H9 (cell line): ENCODE measurements at regions not wholly inside any gene's neighbourhood (a gene's known extent, or its start where the extent isn't known, plus 50 kb on each side); places are given as distances from the start of the nearest gene placed in this dataset.

ENCODE experiments used
- DNase-seq: peaks from one replicate; pipeline ENCODE4 v3.0.0-alpha.2; 2017
- H2AFZ ChIP-seq: one replicate; pipeline ENCODE4 v1.6.1; 2013; ENCODE audit warnings: mild to moderate bottlenecking, low read length, control low read depth, moderate library complexity
- H2AK5ac ChIP-seq: 2 replicates; pipeline ENCODE4 v1.6.1; 2013; ENCODE audit warnings: low read length, control low read depth, mixed read lengths; ENCODE audit not compliant: insufficient read length
- H2BK120ac ChIP-seq: one replicate; pipeline ENCODE4 v1.6.1; 2013; ENCODE audit warnings: low read depth, mild to moderate bottlenecking, low read length, control low read depth, inconsistent platforms; ENCODE audit not compliant: poor library complexity, severe bottlenecking
- H2BK12ac ChIP-seq: 2 replicates; pipeline ENCODE4 v1.6.1; 2013; ENCODE audit warnings: low read length, control low read depth, mixed read lengths, low read depth; ENCODE audit not compliant: insufficient read length
- H2BK15ac ChIP-seq: 2 replicates; pipeline ENCODE4 v1.6.1; 2013; ENCODE audit warnings: low read depth, low read length, control low read depth
- H2BK20ac ChIP-seq: one replicate; pipeline ENCODE4 v1.6.1; 2013; ENCODE audit warnings: low read depth, mild to moderate bottlenecking, low read length, control low read depth, inconsistent platforms; ENCODE audit not compliant: poor library complexity, severe bottlenecking
- H2BK5ac ChIP-seq: 2 replicates; pipeline ENCODE4 v1.6.1; 2013; ENCODE audit warnings: low read length, control low read depth, mixed read lengths; ENCODE audit not compliant: insufficient read length
- H3K14ac ChIP-seq: 2 replicates; pipeline ENCODE4 v1.6.1; 2013; ENCODE audit warnings: low read length, control low read depth; ENCODE audit not compliant: insufficient read depth
- H3K18ac ChIP-seq: 2 replicates; pipeline ENCODE4 v1.6.1; 2013; ENCODE audit warnings: low read depth, mild to moderate bottlenecking, mixed read lengths, low read length, control low read depth; ENCODE audit not compliant: insufficient read length
- H3K23ac ChIP-seq: 2 replicates; pipeline ENCODE4 v1.6.1; 2013; ENCODE audit warnings: low read length, control low read depth, mixed read lengths, low read depth; ENCODE audit not compliant: insufficient read length
- H3K23me2 ChIP-seq: 2 replicates; pipeline ENCODE4 v1.6.1; 2013; ENCODE audit warnings: low read depth, mild to moderate bottlenecking, mixed read lengths, low read length, control low read depth; ENCODE audit not compliant: insufficient read length, poor library complexity, severe bottlenecking
- H3K27ac ChIP-seq: 2 replicates; pipeline ENCODE4 v1.5.1; 2013; ENCODE audit warnings: low read length, control low read depth, mixed read lengths, low read depth; ENCODE audit not compliant: insufficient read length
- H3K27me3 ChIP-seq: 2 replicates; pipeline ENCODE4 v1.6.1; 2013; ENCODE audit warnings: low read length, control low read depth, inconsistent platforms; ENCODE audit not compliant: insufficient read depth
- H3K4ac ChIP-seq: 2 replicates; pipeline ENCODE4 v1.6.1; 2013; ENCODE audit warnings: low read depth, mild to moderate bottlenecking, control low read depth, inconsistent platforms, low read length, moderate library complexity
- H3K4me1 ChIP-seq: 2 replicates; pipeline ENCODE4 v1.6.1; 2013; ENCODE audit warnings: low read length, control low read depth, inconsistent platforms; ENCODE audit not compliant: insufficient read depth
- H3K4me2 ChIP-seq: 2 replicates; pipeline ENCODE4 v1.6.1; 2013; ENCODE audit warnings: low read length, control low read depth, mixed read lengths; ENCODE audit not compliant: insufficient read length, insufficient read depth
- H3K56ac ChIP-seq: 2 replicates; pipeline ENCODE4 v1.6.1; 2013; ENCODE audit warnings: low read depth, mild to moderate bottlenecking, mixed read lengths, low read length, control low read depth; ENCODE audit not compliant: insufficient read length
- H3K79me1 ChIP-seq: 2 replicates; pipeline ENCODE4 v1.6.1; 2013; ENCODE audit warnings: low read depth, mild to moderate bottlenecking, moderate library complexity, low read length, control low read depth, inconsistent platforms; ENCODE audit not compliant: insufficient read depth, poor library complexity, severe bottlenecking
- H3K79me2 ChIP-seq: 2 replicates; pipeline ENCODE4 v1.6.1; 2013; ENCODE audit warnings: low read length, control low read depth, inconsistent platforms; ENCODE audit not compliant: insufficient read depth
- H3K9ac ChIP-seq: 2 replicates; pipeline ENCODE4 v1.6.1; 2013; ENCODE audit warnings: low read length, control low read depth, mixed read lengths; ENCODE audit not compliant: insufficient read length; ENCODE audit errors: extremely low read depth
- H3K9me3 ChIP-seq: one replicate; pipeline ENCODE4 v1.6.1; 2013; ENCODE audit warnings: low read depth, low read length, inconsistent platforms; ENCODE audit not compliant: control insufficient read depth
- H3T11ph ChIP-seq: one replicate; pipeline ENCODE4 v1.6.1; 2013; ENCODE audit warnings: mild to moderate bottlenecking, low read length, control low read depth, inconsistent platforms
- H4K20me1 ChIP-seq: one replicate; pipeline ENCODE4 v1.6.1; 2013; ENCODE audit not compliant: control insufficient read depth, insufficient read length, insufficient read depth
- H4K5ac ChIP-seq: 2 replicates; pipeline ENCODE4 v1.6.1; 2013; ENCODE audit warnings: low read depth, mild to moderate bottlenecking, mixed read lengths, low read length, control low read depth; ENCODE audit not compliant: insufficient read length
- H4K8ac ChIP-seq: replicated peaks from 2 replicates; pipeline ENCODE4 v1.6.1; 2013; ENCODE audit warnings: low read length, control low read depth, mixed read lengths, low read depth; ENCODE audit not compliant: insufficient read length
- H4K91ac ChIP-seq: 2 replicates; pipeline ENCODE4 v1.6.1; 2013; ENCODE audit warnings: low read depth, mild to moderate bottlenecking, moderate library complexity, mixed read lengths, low read length, control low read depth; ENCODE audit not compliant: insufficient read length
- H3K27ac Mint-ChIP-seq, 3 experiments: 2 replicates in 2 of 3; 3 replicates in 1 of 3; pipeline ENCODE4 v1.8.0; 2020 to 2021; ENCODE audit warnings: mixed read lengths in 3 of 3, mild to moderate bottlenecking in 1 of 3, moderate library complexity in 1 of 3
- H3K27me3 Mint-ChIP-seq: 2 replicates; pipeline ENCODE4 v1.8.0; 2021; ENCODE audit warnings: low read depth, mild to moderate bottlenecking, moderate library complexity, mixed read lengths
- H3K36me3 Mint-ChIP-seq, 3 experiments: 2 replicates in 2 of 3; 3 replicates in 1 of 3; pipeline ENCODE4 v1.8.0; 2020 to 2021; ENCODE audit warnings: low read depth in 3 of 3, mixed read lengths in 3 of 3; ENCODE audit not compliant: insufficient read depth in 1 of 3
- H3K4me1 Mint-ChIP-seq, 2 experiments: 2 replicates each; pipeline ENCODE4 v1.8.0; 2020; ENCODE audit warnings: mixed read lengths in 2 of 2
- H3K4me3 Mint-ChIP-seq, 2 experiments: 2 replicates in 1 of 2; 3 replicates in 1 of 2; pipeline ENCODE4 v1.8.0; 2020 to 2021; ENCODE audit warnings: mild to moderate bottlenecking in 2 of 2, mixed read lengths in 2 of 2, moderate library complexity in 1 of 2
- H3K9me3 Mint-ChIP-seq, 2 experiments: 2 replicates in 1 of 2; 3 replicates in 1 of 2; pipeline ENCODE4 v1.8.0; 2020; ENCODE audit warnings: mild to moderate bottlenecking in 2 of 2, mixed read lengths in 2 of 2, moderate library complexity in 1 of 2
- CTCF ChIP-seq: fragments of 200-600 bp; sonication (generic); conservative IDR thresholded peaks from 3 replicates; pipeline ENCODE4 v1.8.0; 2021; ENCODE audit warnings: antibody characterized with exemption, mild to moderate bottlenecking
- WGBS: extraction: QIAGEN DNeasy Blood & Tissue Kit; methylation state at CpG from one replicate; pipeline ENCODE4 v1.1.7; 2013; ENCODE audit warnings: missing lambda C conversion rate, low lambda C conversion rate, mixed read lengths; ENCODE audit not compliant: insufficient read length; ENCODE audit errors: extremely low coverage; 5-methylcytosine and 5-hydroxymethylcytosine counted together

GRCh38 chr1:219296430-219297355 is 123.0 kb downstream of the LYPLAL1 start:
- H3K4me2 ChIP-seq = no peak overlapping the region
- no peaks in the 10 kb centered on the region; a peak in 1 of 5 replicates for H3K9me3 Mint-ChIP-seq
- H3T11ph ChIP-seq = no peak overlapping the region
- no peak overlapping the region for H4K8ac ChIP-seq
- no peaks in the 10 kb centered on the region for H3K79me1 ChIP-seq
- H3K4me1 Mint-ChIP-seq = peaks cover 2 to 3% of the 10 kb centered on the region in 2 experiments; a peak in 3 of 4 replicates
- H3K23ac ChIP-seq = no peak overlapping the region
- TF ChIP-seq CTCF = no peak
- no peaks in the 10 kb centered on the region; the same call in 1 of the 2 replicates for H3K27me3 Mint-ChIP-seq
- no peak overlapping the region; a peak in 1 of 7 replicates for H3K27ac Mint-ChIP-seq
- no peak overlapping the region for H2BK12ac ChIP-seq
- no peak overlapping the region for H3K4ac ChIP-seq
- no peak overlapping the region for H2BK20ac ChIP-seq
- H3K18ac ChIP-seq = no peak overlapping the region
- H3K56ac ChIP-seq = no peak overlapping the region
- DNase-seq = no peak
- H3K9me3 ChIP-seq = no peaks in the 10 kb centered on the region
- H2AK5ac ChIP-seq = no peak overlapping the region
- H2BK120ac ChIP-seq = no peak overlapping the region
- no peak overlapping the region for H3K4me3 Mint-ChIP-seq
- no peak overlapping the region for H3K9ac ChIP-seq
- no peak overlapping the region for H4K91ac ChIP-seq
- no peaks in the 10 kb centered on the region for H3K79me2 ChIP-seq
- H4K5ac ChIP-seq = no peak overlapping the region
- no peaks in the 10 kb centered on the region for H4K20me1 ChIP-seq
- H3K27me3 ChIP-seq = no peaks in the 10 kb centered on the region
- no peaks in the 10 kb centered on the region for H3K4me1 ChIP-seq
- H3K36me3 Mint-ChIP-seq = no peaks in the 10 kb centered on the region
- H3K27ac ChIP-seq = no peak overlapping the region
- H3K14ac ChIP-seq = no peak overlapping the region
- no CpG with 5 or more reads among the region's 6 CpGs for WGBS
- no peak overlapping the region for H2BK5ac ChIP-seq
- no peaks in the 10 kb centered on the region for H3K23me2 ChIP-seq
- H2BK15ac ChIP-seq = no peak overlapping the region
- H2AFZ ChIP-seq = no peak overlapping the region
